Adrenal gland (tissue), 9 donors: ENCODE measurements at regions not wholly inside any gene's neighbourhood (a gene's known extent, or its start where the extent isn't known, plus 50 kb on each side); places are given as distances from the start of the nearest gene placed in this dataset.

ENCODE experiments used
- DNase-seq, 7 donors: peaks; one replicate each; pipeline ENCODE4 v3.0.0-alpha.2; 2019 to 2020
- H3K27ac ChIP-seq, 5 donors: fragments of 200-600 bp; sonication (generic) in 4 of 5; 1 replicate in 3 of 5; 2 replicates in 2 of 5; pipeline versions ENCODE4 v1.5.1 to v1.8.0; 2016 to 2020; ENCODE audit warnings: mild to moderate bottlenecking in 1 of 5
- H3K27me3 ChIP-seq: fragments of 200-600 bp; 2 replicates; pipeline ENCODE4 v1.8.0; 2021
- H3K36me3 ChIP-seq, 2 donors: fragments of 200-600 bp; replicated peaks in 1 of 2; 1 replicate in 1 of 2; 2 replicates in 1 of 2; pipeline versions ENCODE4 v1.5.1 to v1.8.0; 2018 to 2022
- H3K4me1 ChIP-seq, 2 donors: fragments of 200-600 bp; replicated peaks in 1 of 2; 1 replicate in 1 of 2; 2 replicates in 1 of 2; pipeline versions ENCODE4 v1.5.1 to v1.8.0; 2018 to 2021
- H3K4me3 ChIP-seq, 4 donors: fragments of 200-600 bp; sonication (generic) in 3 of 4; one replicate each; pipeline ENCODE4 v1.5.1; 2016 to 2018
- H3K9me3 ChIP-seq, 3 donors: fragments of 200-600 bp; sonication (generic) in 1 of 3; replicated peaks in 1 of 3; 1 replicate in 2 of 3; 2 replicates in 1 of 3; pipeline versions ENCODE4 v1.5.1 to v1.8.0; 2016 to 2021
- POLR2A ChIP-seq, 2 donors: fragments of 450-650 bp; IDR thresholded peaks; one replicate each; pipeline ENCODE4 v1.6.1; 2017; ENCODE audit warnings: antibody characterized with exemption in 2 of 2, mild to moderate bottlenecking in 2 of 2, moderate library complexity in 1 of 2
- WGBS, 4 donors: extraction: QIAGEN DNeasy Blood & Tissue Kit in 2 of 4; methylation state at CpG; one replicate each; pipeline versions ENCODE4 v1.1.5 to v1.1.7; 2013 to 2017; 5-methylcytosine and 5-hydroxymethylcytosine counted together
- intact Hi-C, 2 donors: fragments of 100-400 bp; cut with DNase I; formaldehyde crosslinking; loops; one replicate each; pipeline versions ENCODE4 v1.14.1 to v1.15.0; 2022 to 2023
- TF ChIP-seq, protein P1 (sequence below), 6 experiments: fragments of 450-650 bp in 4 of 6; fragments of 200-600 bp in 2 of 6; sonication (generic) in 1 of 6; IDR thresholded peaks; 1 replicate in 5 of 6; 2 replicates in 1 of 6; pipeline versions ENCODE4 v1.5.1 to v1.8.0; 2016 to 2021; ENCODE audit warnings: antibody characterized with exemption in 6 of 6, mild to moderate bottlenecking in 2 of 6, moderate library complexity in 1 of 6
- donor health status: healthy with polysubstance abuse.
- donor health status: Bipolar disorder and iron deficiency.
- donor health status: DM: yes; HTN: yes; CAD: no.
- donor health status: DM: no; HTN: no; CAD: no.
- donor health status: DM: no; HTN: no; CAD: no.

GRCh38 chr2:53519918-53520841, 247.4 kb upstream of the CHAC2 start:
- no peak overlapping the region for H3K4me3 ChIP-seq
- TF ChIP-seq, protein P1, sequence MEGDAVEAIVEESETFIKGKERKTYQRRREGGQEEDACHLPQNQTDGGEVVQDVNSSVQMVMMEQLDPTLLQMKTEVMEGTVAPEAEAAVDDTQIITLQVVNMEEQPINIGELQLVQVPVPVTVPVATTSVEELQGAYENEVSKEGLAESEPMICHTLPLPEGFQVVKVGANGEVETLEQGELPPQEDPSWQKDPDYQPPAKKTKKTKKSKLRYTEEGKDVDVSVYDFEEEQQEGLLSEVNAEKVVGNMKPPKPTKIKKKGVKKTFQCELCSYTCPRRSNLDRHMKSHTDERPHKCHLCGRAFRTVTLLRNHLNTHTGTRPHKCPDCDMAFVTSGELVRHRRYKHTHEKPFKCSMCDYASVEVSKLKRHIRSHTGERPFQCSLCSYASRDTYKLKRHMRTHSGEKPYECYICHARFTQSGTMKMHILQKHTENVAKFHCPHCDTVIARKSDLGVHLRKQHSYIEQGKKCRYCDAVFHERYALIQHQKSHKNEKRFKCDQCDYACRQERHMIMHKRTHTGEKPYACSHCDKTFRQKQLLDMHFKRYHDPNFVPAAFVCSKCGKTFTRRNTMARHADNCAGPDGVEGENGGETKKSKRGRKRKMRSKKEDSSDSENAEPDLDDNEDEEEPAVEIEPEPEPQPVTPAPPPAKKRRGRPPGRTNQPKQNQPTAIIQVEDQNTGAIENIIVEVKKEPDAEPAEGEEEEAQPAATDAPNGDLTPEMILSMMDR (IDR thresholded peaks at IDR 0.05): no peak
- TF ChIP-seq POLR2A (IDR thresholded peaks at IDR 0.05): no peak
- intact Hi-C loops: no loop called here
- no peaks in the 10 kb centered on the region for H3K9me3 ChIP-seq
- no peaks in the 10 kb centered on the region for H3K27me3 ChIP-seq
- H3K36me3 ChIP-seq: no peaks in the 10 kb centered on the region
- 56 to 66% (median 62%) methylated on average over 10 of the region's 10 CpGs for WGBS, 4 donors
- no peak overlapping the region for H3K27ac ChIP-seq
- H3K4me1 ChIP-seq: no peaks in the 10 kb centered on the region
- DNase-seq: no peak

GRCh38 chr2:53517406-53517805, 250.2 kb upstream of the CHAC2 start:
- TF ChIP-seq, protein P1 (IDR thresholded peaks at IDR 0.05): no peak
- no peak for TF ChIP-seq POLR2A (IDR thresholded peaks at IDR 0.05)
- H3K27ac ChIP-seq: no peak overlapping the region
- WGBS, 4 donors: 74 to 88% (median 80%) methylated on average over 7 of the region's 7 CpGs
- intact Hi-C loops: no loop called here
- no peaks in the 10 kb centered on the region for H3K4me1 ChIP-seq
- H3K9me3 ChIP-seq: no peaks in the 10 kb centered on the region
- DNase-seq: no peak
- H3K27me3 ChIP-seq: no peaks in the 10 kb centered on the region
- H3K4me3 ChIP-seq: no peak overlapping the region
- H3K36me3 ChIP-seq: no peaks in the 10 kb centered on the region

DNA sequence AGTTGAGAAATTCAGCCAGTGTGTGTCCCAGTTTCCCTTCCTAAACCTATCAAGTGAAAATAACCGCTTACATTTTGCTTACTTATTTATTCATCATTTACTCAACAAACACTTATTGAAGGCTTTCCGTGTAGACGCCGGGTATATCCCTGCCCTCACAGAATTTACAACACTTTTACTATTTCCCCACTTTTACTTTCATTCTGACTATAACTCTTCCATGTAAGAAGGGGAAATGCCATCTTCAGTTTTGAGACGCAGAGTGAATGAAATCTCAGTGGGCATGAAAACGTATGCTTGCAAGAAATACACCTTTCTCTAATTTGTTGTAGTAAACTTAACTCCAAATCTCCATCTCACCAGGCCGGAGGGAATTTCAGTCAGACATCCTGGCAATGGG, 251.0 kb upstream of the CHAC2 start:
- TF ChIP-seq, protein P1 (IDR thresholded peaks at IDR 0.05): no peak
- Histone ChIP-seq H3K4me3 (no peak overlapping the region), H3K4me1 (no peaks in the 10 kb centered on the region), H3K9me3 (no peaks in the 10 kb centered on the region), H3K36me3 (no peaks in the 10 kb centered on the region), H3K27me3 (no peaks in the 10 kb centered on the region), H3K27ac (no peak overlapping the region)
- DNase-seq: no peak
- 88 to 95% (median 92%) methylated on average over 7 of the region's 7 CpGs for WGBS, 4 donors
- intact Hi-C loops: no loop called here

DNA sequence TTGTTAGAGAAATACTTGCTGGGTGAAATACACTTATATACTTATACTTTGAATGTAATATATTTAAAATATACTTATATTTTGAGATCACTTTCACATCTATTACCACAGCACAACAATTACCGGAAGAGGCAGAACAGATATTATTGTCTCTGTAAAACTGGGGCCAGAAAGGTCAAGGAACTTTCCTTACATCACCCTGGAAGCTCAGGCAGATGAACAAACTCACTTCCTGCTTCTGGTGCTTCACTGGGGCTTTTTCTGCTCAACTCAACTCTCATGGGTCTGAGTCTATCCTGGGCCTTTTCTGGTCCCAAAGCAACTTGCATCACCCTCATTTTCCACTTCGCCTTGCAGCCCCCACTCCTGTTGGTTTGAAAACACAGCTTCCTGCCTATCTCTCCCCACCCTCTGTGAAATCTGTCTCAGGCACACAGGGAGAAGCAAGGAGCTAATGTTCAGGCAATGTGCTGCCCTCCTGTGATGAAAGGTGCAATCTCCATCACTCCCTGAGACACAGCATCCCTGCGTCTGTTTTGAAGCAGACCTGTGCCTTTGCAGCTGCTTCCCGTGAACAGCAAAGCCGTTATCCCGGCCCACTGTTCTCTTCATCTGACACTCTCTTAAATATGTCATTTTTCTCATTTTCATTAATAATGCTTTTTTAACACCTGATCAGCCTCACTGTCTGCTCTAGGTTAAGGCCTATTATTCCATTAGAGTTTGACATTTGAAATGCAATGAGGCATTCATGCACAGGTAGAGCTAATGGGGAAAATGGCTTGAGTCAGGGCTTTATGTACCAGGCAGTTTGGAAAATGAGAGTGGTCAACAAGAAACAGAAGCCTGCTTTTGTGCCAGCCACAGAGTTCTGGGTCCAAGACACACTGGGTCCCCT, 251.9 kb upstream of the CHAC2 start:
- H3K9me3 ChIP-seq: no peaks in the 10 kb centered on the region
- intact Hi-C loops: no loop called here
- DNase-seq: no peak
- H3K27me3 ChIP-seq: no peaks in the 10 kb centered on the region
- no peak overlapping the region for H3K27ac ChIP-seq
- WGBS, 4 donors: 65 to 84% (median 77%) methylated on average over 6 of the region's 6 CpGs
- H3K36me3 ChIP-seq: no peaks in the 10 kb centered on the region
- no peaks in the 10 kb centered on the region for H3K4me1 ChIP-seq
- H3K4me3 ChIP-seq: no peak overlapping the region
- TF ChIP-seq, protein P1 (IDR thresholded peaks at IDR 0.05): no peak
- TF ChIP-seq POLR2A (IDR thresholded peaks at IDR 0.05): no peak
